DMS79 (cell line): ENCODE measurements at regions not wholly inside any gene's neighbourhood (a gene's known extent, or its start where the extent isn't known, plus 50 kb on each side); places are given as distances from the start of the nearest gene placed in this dataset.
A peak's percentile ranks its signal among the peaks of the same experiment; 100 is the strongest.
"Not testable (repeated sequence)": the region's sequence is repeated elsewhere in the genome, so short reads cannot be mapped to it uniquely, and the experiment has no call there.

Experiments used
- DNase-seq: peaks from one replicate; lab custom pipeline; 2025; lab: John Stamatoyannopoulos, UW

GRCh38 chr7:108627476-108628051 lies 57.9 kb downstream of the DNAJB9 start:
- DNase-seq = no peak

DNA sequence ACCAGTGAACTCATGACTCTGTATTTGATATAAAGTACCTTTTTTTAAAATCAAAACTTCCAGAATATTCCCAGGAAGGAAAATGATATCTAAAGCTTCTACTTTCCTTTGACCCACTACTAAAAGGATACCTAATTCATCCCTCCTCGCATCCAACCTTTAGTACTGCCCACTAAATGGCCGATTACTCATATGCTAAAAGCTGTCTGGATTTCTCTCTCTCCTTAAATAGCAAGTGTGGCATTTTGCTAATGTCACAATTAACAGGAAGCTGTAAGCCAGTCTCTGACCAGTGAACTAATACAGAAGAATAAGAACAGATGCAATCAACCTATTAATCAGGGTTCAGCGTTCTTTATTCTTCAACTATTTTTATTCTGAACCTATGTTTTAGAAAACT lies 59.0 kb downstream of the DNAJB9 start:
- no peak for DNase-seq

GRCh38 chr7:108629651-108630400 lies 60.2 kb downstream of the DNAJB9 start:
- DNase-seq = no peak

DNA sequence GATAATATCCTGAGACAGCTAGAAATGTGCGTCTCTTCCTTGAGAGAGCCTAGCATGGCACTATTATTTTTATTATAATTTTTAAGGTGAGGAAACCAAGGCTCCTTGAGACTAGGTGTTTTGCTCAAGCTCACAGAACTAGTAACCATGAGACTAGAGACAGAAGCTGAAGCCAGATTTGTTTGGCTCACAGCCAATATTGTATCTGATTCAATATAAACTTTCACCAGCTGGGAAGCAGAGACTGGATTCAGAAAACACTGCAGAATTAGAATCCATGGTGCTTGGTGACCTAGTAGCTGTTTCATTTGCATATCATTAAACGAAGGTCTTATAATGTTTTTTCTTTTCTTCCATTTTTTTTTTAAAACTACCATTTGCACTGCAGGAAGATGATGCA lies 64.4 kb downstream of the DNAJB9 start:
- DNase-seq = no peak

- DNase-seq = no peak
These were observed 64.9 kb downstream of the DNAJB9 start for GRCh38 chr7:108634535-108634934.

- peak; percentile 83 for DNase-seq
These were observed 67.5 kb downstream of the DNAJB9 start for GRCh38 chr7:108637049-108637621.

DNA sequence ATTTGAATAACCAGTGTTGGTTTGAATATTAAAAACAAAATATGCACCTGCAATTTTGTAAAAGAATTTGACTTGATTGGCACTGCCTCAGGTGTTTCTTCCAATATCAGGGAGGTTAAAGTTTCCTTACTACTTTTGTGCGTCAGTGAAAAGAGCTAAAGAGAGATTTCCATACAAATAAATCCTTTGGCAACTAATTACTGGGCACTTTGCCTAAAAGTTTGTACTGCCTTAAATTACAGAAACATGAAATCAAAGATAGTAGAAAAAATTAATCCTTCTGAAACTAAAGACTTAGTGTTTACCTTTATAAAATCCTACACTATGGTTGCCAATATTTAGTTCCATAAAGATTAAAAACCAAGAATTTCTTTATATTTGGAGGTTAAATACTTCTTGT lies 72.5 kb downstream of the DNAJB9 start:
- DNase-seq = no peak

- DNase-seq = no peak
These were observed 73.5 kb downstream of the DNAJB9 start for GRCh38 chr7:108643136-108643535.

- DNase-seq = peak; percentile 18
These were observed 79.3 kb downstream of the DNAJB9 start for GRCh38 chr7:108648989-108649388.

- DNase-seq = no peak
These were observed 80.8 kb downstream of the DNAJB9 start for GRCh38 chr7:108650467-108650866.

GRCh38 chr7:108652886-108653285 lies 83.2 kb downstream of the DNAJB9 start:
- no peak for DNase-seq

GRCh38 chr7:108653526-108653925 lies 83.9 kb downstream of the DNAJB9 start:
- DNase-seq = no peak

DNA sequence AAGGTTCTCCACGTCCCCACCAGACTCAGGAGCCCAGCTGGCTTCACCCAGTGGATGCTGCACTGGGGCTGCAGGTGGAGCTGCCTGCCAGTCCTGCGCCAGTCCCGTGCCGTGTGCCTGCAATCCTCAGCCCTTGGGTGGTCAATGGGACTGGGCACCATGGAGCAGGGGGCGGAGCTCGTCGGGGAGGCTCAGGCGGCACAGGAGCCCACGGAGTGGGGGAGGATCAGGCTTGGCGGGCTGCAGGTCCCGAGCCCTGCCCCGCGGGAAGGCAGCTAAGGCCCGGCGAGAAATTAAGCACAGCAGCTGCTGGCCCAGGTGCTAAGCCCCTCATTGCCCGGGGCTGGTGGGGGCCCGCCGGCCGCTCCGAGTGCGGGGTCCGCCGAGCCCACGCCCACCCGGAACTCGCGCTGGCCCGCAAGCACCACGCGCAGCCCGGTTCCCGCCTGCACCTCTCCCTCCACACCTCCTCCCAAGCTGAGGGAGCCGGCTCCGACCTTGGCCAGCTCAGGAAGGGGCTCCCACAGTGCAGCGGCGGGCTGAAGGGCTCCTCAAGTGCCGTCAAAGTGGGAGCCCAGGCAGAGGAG lies 87.6 kb downstream of the DNAJB9 start:
- DNase-seq = not testable (repeated sequence)

DNA sequence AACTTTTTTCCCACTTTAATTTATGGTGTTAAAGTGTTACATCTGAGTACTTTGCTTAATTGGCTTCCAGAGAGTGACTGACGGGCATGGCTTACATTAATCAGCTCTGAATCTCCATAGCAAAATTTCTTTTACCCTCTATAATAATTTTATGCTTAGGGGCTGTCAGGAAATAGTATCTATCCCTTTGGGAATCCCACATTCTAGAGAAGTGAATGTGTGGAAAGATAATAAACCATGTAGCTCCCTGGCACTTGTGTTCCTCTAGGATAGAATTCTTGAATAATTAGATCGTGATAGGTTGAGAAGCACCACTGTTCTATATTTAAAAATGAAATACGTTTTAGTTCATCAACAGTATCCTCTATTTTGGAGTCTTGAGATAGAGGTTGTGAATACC lies 89.6 kb downstream of the DNAJB9 start:
- no peak for DNase-seq

DNA sequence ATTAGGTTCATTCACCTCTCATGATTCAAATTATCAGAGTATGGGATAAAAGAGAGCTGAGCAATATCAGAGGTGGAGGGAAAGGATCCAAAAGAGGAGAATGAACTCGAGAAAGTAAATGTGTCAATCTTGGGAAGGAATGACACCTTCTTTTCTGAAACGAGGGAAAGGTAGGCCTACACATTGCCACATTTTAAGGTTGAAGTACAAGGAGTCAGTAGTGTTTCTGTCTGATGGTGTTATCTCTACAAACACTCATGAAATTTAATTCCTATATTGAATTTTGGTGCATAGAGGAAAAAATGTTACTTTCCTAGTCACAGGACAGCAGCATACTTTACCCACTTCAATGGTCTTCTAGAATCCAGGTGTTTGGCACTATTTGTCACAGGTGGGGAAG lies 90.2 kb downstream of the DNAJB9 start:
- no peak for DNase-seq

DNA sequence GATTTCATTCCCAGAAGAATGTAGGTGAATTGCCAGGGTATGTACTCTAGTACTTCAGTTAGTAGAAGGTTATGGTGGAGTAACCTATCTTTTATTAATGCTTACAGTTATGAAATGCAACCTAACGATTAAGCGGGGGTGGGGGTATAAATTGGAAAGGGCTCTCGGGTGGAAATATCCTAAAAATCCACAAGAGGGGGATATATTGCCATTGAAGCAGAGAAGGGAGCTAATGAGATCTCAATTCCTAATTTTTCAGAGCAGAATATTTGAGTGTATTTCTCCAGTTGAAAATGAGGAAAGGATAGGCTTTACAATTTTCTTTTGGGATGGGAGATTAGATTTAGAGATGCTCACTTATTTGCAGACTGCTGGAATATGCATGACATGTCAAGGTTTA lies 90.8 kb downstream of the DNAJB9 start:
- no peak for DNase-seq

DNA sequence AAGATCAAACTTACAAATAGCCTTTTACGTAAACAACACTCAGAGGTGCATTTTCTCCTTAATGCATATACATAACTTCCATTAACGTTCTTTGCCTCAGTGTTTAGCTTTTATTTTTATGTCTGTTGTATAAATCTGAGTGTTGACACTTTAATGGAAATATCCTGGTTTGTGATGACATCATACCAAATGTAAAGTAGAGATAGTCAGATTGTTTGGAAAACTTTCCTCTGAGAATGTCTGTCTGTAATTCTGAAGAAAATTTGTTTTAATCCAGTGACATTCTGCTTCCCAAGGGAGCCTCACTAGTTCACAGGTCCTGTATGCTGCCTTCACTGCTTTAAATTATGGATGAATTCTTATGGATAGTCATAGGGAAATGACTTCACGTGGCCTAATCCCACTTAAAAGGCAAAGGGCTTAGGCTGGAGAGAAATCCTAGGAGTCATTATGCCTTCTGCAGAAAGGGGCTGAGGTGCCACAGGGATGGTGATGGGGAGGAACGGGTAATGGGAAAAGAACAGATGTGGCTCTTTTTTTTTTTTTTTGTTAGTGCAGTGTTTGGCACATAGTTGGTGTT lies 93.2 kb downstream of the DNAJB9 start:
- no peak for DNase-seq

DNA sequence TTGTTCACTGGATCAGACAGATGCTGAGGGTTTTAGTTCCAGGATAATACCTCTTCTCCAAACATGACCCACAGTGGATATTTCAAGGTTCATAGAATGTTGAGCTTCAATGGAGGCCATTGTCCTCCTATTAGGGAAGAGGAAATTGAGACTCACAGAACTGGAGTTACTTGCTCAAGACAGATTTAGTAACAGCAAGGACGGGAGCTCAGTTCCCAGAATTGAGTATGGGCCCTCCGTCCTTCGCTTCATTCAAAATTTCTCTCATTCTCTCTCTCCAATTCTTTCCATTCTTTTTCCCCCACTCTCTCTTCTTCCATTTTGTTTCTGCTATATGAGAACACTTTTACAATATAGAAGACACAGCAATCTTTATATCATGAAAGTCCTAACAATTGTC lies 94.0 kb downstream of the DNAJB9 start:
- DNase-seq = no peak

- no peak for DNase-seq
These were observed 97.5 kb downstream of the DNAJB9 start for GRCh38 chr7:108667216-108667615.

DNA sequence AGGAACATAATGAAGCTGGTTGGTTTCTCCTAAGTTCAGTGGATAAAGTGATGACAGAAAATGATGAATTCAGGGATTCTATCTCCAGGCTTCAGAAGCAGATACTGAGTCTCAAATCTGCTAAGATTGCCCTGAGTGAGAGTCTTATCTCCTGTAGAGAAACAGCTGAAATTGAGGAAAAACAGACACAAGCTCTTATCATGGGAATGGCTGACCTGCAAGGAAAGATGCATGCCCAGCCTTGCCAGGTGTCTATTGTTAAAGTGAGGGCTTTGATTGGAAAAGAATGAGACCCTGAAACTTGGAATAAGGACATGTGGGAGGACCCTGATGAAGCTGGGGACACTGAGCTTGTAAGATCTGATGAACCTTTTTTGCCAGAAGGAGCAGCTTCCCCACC lies 100.3 kb downstream of the DNAJB9 start:
- DNase-seq = no peak

GRCh38 chr7:108673699-108674098 lies 104.0 kb downstream of the DNAJB9 start:
- DNase-seq = not testable (repeated sequence)

GRCh38 chr7:108684629-108685028 lies 115.0 kb downstream of the DNAJB9 start:
- no peak for DNase-seq

GRCh38 chr7:108686494-108686893 lies 116.8 kb downstream of the DNAJB9 start:
- no peak for DNase-seq
